Naive thymus-derived CD8-positive, alpha-beta T cell (primary cell): ENCODE measurements at regions not wholly inside any gene's neighbourhood (a gene's known extent, or its start where the extent isn't known, plus 50 kb on each side); places are given as distances from the start of the nearest gene placed in this dataset.
"Not testable (repeated sequence)": the region's sequence is repeated elsewhere in the genome, so short reads cannot be mapped to it uniquely, and the experiment has no call there.

ENCODE experiments used
- ATAC-seq, 2 donors: fragments of 150-1000 bp; cut with Tn5 transposase in 1 of 2; sonication (Bioruptor Pico), chemical (Tn5 transposase) in 1 of 2; 1 replicate in 1 of 2; 2 replicates in 1 of 2; pipeline ENCODE4 v1.10.0; 2021; ENCODE audit warnings: mild to moderate bottlenecking in 2 of 2, moderate library complexity in 2 of 2
- POLR2A ChIA-PET: fragments of 350-600 bp; sonication (Branson Sonifier 250); formaldehyde crosslinking; loops from one replicate; lab custom pipeline; 2021; ENCODE audit warnings: antibody characterized with exemption; lab: Charles Lee
- DNase-seq, 10 donors: peaks; one replicate each; pipeline versions ENCODE4 v3.0.0 to v3.0.0-alpha.2; 2020 to 2022
- H3K27ac Mint-ChIP-seq, 10 donors: one replicate each; pipeline ENCODE4 v1.8.0; 2020 to 2022; ENCODE audit warnings: mild to moderate bottlenecking in 10 of 10, mixed read lengths in 10 of 10, moderate library complexity in 4 of 10, inconsistent platforms in 1 of 10
- H3K27me3 Mint-ChIP-seq, 5 donors: one replicate each; pipeline ENCODE4 v1.8.0; 2021 to 2022; ENCODE audit warnings: mixed read lengths in 5 of 5
- H3K36me3 Mint-ChIP-seq, 3 donors: one replicate each; pipeline ENCODE4 v1.8.0; 2020 to 2022; ENCODE audit warnings: mixed read lengths in 3 of 3, mild to moderate bottlenecking in 2 of 3, inconsistent platforms in 1 of 3
- H3K4me1 Mint-ChIP-seq, 4 donors: one replicate each; pipeline ENCODE4 v1.8.0; 2021 to 2022; ENCODE audit warnings: mixed read lengths in 4 of 4
- H3K4me3 Mint-ChIP-seq, 10 donors: one replicate each; pipeline ENCODE4 v1.8.0; 2020 to 2022; ENCODE audit warnings: mild to moderate bottlenecking in 10 of 10, mixed read lengths in 10 of 10, moderate library complexity in 6 of 10, inconsistent platforms in 1 of 10
- H3K9me3 Mint-ChIP-seq, 9 donors: one replicate each; pipeline ENCODE4 v1.8.0; 2020 to 2022; ENCODE audit warnings: mixed read lengths in 9 of 9, mild to moderate bottlenecking in 3 of 9, inconsistent platforms in 1 of 9, moderate library complexity in 1 of 9

DNA sequence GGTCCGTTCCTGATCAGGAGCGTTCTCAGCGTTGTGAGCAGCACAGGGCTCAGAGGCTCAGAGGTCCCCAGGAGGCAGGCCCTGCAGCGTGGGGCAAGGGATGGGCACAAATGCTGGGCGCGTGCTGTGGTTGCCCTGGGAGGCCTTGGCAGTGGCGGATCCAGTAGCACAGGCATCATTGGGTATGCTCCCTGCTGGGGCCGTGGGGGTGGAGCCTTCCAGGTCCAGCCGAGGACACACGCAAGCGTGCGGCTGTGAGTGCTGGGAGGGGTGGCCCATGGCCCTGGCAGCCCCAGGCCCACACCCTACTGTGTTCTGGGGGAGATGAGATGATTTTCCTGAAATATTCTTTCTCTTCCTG is 253.6 kb downstream of the ADGRD1 start:
- H3K27me3 Mint-ChIP-seq, POLR2A ChIA-PET, H3K4me3 Mint-ChIP-seq, H3K27ac Mint-ChIP-seq, H3K9me3 Mint-ChIP-seq, H3K36me3 Mint-ChIP-seq, ATAC-seq: not testable (repeated sequence)
- H3K4me1 Mint-ChIP-seq: peaks cover 2 to 18% (median 8%) of the 10 kb centered on the region in 4 donors
- peak in 1 of 10 donors; percentile 11 for DNase-seq

DNA sequence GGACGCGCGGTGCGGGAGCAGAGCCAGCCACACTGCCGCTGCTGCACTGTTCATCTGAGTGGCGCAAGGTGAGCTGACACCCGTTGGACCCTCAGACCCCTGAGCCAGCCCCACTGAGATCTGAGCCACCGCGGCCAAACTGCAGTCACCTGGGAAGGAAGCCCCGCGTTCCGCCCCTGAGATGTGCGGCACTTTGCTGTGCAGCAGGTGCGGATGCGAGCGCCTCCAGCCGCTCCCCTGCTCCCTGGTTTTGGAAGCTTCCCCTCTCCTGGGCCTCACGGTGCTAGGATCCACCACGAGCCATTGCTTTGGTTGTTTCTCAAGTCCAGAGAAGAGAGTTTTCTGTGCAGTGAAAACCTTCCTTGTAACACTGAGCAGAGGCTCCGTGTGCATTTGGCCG is 254.1 kb downstream of the ADGRD1 start:
- ATAC-seq, H3K36me3 Mint-ChIP-seq, H3K4me3 Mint-ChIP-seq, H3K9me3 Mint-ChIP-seq, H3K27me3 Mint-ChIP-seq, H3K27ac Mint-ChIP-seq, POLR2A ChIA-PET: not testable (repeated sequence)
- H3K4me1 Mint-ChIP-seq: peaks cover 2 to 18% (median 8%) of the 10 kb centered on the region in 4 donors
- peak in 1 of 10 donors; percentile 14 for DNase-seq

- H3K9me3 Mint-ChIP-seq: peaks cover 0 to 10% (median 3%) of the 10 kb centered on the region in 9 donors
- H3K4me3 Mint-ChIP-seq: no peak overlapping the region
- peak in 2 of 10 donors; percentile 10 to 42 for DNase-seq
- H3K4me1 Mint-ChIP-seq: peaks cover 2 to 18% (median 8%) of the 10 kb centered on the region in 4 donors
- POLR2A ChIA-PET: no interaction called here
- H3K27ac Mint-ChIP-seq: no peak overlapping the region
- ATAC-seq: no peak
- H3K36me3 Mint-ChIP-seq: no peaks in the 10 kb centered on the region
- H3K27me3 Mint-ChIP-seq: peaks cover 0 to 5% (median 0%) of the 10 kb centered on the region in 5 donors
Observed at GRCh38 chr12:131208425-131208824, 254.7 kb downstream of the ADGRD1 start.

- Mint-ChIP-seq H3K9me3 (peaks cover 0 to 13% (median 3%) of the 10 kb centered on the region in 9 donors), H3K27me3 (peaks cover 0 to 4% (median 0%) of the 10 kb centered on the region in 5 donors), H3K4me1 (peaks cover 2 to 18% (median 8%) of the 10 kb centered on the region in 4 donors), H3K36me3 (no peaks in the 10 kb centered on the region), H3K27ac (no peak overlapping the region), H3K4me3 (no peak overlapping the region)
- DNase-seq (peak in 1 of 10 donors; percentile 3), ATAC-seq (no peak)
- POLR2A ChIA-PET: no interaction called here
Observed at GRCh38 chr12:131209082-131210070, 255.7 kb downstream of the ADGRD1 start.

DNA sequence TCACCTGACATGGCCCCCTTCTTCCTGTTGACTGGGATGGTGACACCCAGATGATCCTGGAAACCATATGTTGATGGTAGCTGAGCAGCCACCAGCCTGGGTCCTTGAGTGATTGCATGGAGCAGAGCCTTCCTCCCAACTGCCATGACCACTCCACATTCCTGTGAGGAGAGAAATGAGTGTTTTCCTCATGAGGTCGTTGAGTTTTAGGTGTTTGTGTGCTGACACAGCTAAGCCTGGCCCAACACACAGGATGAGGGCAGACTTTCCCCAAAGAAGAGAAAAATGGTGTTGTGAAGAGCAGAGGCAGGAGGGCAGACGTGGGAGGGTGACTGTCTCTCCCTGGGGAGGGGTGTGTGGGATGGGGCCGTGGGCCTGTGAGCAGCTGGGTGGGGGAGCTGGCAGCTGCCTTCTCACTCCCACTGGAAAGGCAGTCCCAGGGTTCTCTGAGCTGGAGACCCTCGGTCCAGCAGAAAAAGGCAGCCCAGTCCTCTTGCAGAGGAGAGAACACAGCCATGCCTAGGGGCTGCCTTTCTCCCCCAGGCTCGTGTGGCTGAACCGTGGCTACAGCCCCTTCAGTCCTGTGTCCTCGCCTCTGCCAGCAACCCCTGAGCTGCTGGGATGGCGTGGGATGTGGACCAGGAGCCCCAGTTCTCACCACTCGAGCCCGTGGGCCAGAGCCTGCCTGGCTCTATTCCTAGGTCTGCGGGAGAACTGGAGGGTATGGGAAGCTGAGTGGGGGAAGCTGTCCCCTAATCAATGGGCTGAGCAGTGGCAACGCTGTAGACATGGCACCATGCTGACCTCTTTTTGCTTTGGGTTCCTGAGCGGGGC is 257.0 kb downstream of the ADGRD1 start:
- peaks cover 0 to 13% (median 3%) of the 10 kb centered on the region in 9 donors for H3K9me3 Mint-ChIP-seq
- POLR2A ChIA-PET: no interaction called here
- no peak overlapping the region for H3K27ac Mint-ChIP-seq
- H3K27me3 Mint-ChIP-seq: peaks cover 0 to 4% (median 0%) of the 10 kb centered on the region in 5 donors
- no peaks in the 10 kb centered on the region for H3K36me3 Mint-ChIP-seq
- H3K4me1 Mint-ChIP-seq: peaks cover 2 to 18% (median 8%) of the 10 kb centered on the region in 4 donors
- ATAC-seq: no peak
- DNase-seq: peak in 1 of 10 donors; percentile 7
- no peak overlapping the region for H3K4me3 Mint-ChIP-seq

DNA sequence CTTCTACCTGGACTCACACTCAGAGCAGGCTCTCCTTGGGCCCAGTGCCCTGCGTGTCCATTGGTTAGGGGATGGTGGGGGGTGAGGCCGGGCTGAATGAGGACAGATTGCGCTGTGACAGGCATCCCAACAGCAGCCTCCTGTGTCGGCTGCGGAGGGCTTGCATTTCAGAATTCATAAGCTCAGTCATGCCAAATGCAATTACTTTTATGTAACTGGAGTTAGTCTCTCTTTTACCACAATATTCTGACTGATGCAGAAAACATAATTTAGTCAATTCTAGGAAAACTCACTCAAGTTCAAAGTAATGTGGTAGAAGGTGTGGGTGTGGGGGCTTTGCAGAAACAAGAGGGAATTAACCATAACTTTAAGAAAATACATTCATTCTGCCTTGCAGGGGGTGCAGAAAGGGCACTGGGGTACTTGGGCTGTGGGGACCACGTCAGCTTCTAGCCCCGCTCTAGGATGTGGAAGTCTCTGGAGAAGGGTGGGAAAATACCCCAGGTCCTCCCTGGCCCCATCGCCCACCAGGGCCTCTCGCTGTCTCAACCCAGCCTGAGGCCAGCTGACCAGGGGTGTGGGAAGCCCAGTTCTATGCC is 257.7 kb downstream of the ADGRD1 start:
- Mint-ChIP-seq H3K4me3 (no peak overlapping the region), H3K27ac (no peak overlapping the region), H3K9me3 (peaks cover 0 to 13% (median 3%) of the 10 kb centered on the region in 9 donors), H3K27me3 (peaks cover 0 to 6% (median 0%) of the 10 kb centered on the region in 5 donors), H3K36me3 (no peaks in the 10 kb centered on the region), H3K4me1 (peaks cover 2 to 18% (median 8%) of the 10 kb centered on the region in 4 donors)
- ATAC-seq (no peak), DNase-seq (no peak)
- POLR2A ChIA-PET: no interaction called here

GRCh38 chr12:131213896-131214442 is 260.3 kb downstream of the ADGRD1 start:
- POLR2A ChIA-PET: no interaction called here
- no peak overlapping the region for H3K4me3 Mint-ChIP-seq
- H3K9me3 Mint-ChIP-seq: peaks cover 0 to 13% (median 3%) of the 10 kb centered on the region in 9 donors
- H3K27me3 Mint-ChIP-seq: peaks cover 3 to 29% (median 19%) of the 10 kb centered on the region in 5 donors
- H3K27ac Mint-ChIP-seq: no peak overlapping the region
- DNase-seq (no peak), ATAC-seq (no peak)
- no peaks in the 10 kb centered on the region for H3K36me3 Mint-ChIP-seq
- H3K4me1 Mint-ChIP-seq: peaks cover 2 to 23% (median 14%) of the 10 kb centered on the region in 4 donors

DNA sequence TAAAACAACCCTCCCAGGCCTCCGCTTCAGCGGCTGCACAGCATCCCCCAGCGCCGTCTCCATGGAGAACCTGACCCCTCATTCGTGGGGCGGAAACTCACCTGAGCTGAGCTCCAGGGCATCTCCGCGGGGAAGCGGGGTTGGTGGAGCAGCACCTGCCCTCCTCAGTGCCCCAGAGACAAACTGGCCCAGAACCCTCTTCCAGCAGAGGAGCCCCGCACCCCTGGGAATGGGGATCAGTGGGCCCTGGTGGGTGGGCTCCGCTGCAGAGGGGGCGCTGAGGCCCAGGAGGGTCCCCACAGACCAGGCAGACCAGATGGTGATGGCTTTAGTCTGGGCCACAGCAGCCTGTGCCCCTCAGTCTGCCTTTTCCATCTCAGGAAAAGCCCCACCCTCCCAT is 261.2 kb downstream of the ADGRD1 start:
- Mint-ChIP-seq H3K4me1 (peaks cover 0 to 14% (median 10%) of the 10 kb centered on the region in 4 donors), H3K9me3 (peaks cover 0 to 13% (median 3%) of the 10 kb centered on the region in 9 donors), H3K27me3 (peaks cover 3 to 31% (median 19%) of the 10 kb centered on the region in 5 donors)
- ATAC-seq, H3K4me3 Mint-ChIP-seq, H3K36me3 Mint-ChIP-seq, H3K27ac Mint-ChIP-seq, DNase-seq, POLR2A ChIA-PET: not testable (repeated sequence)

GRCh38 chr12:131216587-131216986 is 262.9 kb downstream of the ADGRD1 start:
- H3K27ac Mint-ChIP-seq, DNase-seq, POLR2A ChIA-PET, ATAC-seq, H3K36me3 Mint-ChIP-seq, H3K4me3 Mint-ChIP-seq, H3K4me1 Mint-ChIP-seq: not testable (repeated sequence)
- H3K9me3 Mint-ChIP-seq: peaks cover 0 to 13% (median 3%) of the 10 kb centered on the region in 9 donors
- H3K27me3 Mint-ChIP-seq: peaks cover 3 to 41% (median 25%) of the 10 kb centered on the region in 5 donors

- ATAC-seq (no peak), DNase-seq (no peak)
- Mint-ChIP-seq H3K4me1 (peaks cover 1 to 10% (median 9%) of the 10 kb centered on the region in 4 donors), H3K27me3 (peaks cover 3 to 43% (median 26%) of the 10 kb centered on the region in 5 donors), H3K36me3 (no peaks in the 10 kb centered on the region), H3K9me3 (peaks cover 0 to 13% (median 3%) of the 10 kb centered on the region in 9 donors), H3K27ac (no peak overlapping the region), H3K4me3 (no peak overlapping the region)
- POLR2A ChIA-PET: no interaction called here
Observed at GRCh38 chr12:131217024-131217586, 263.4 kb downstream of the ADGRD1 start.

- Mint-ChIP-seq H3K4me1 (peaks cover 6 to 16% (median 14%) of the 10 kb centered on the region in 4 donors), H3K27me3 (peaks cover 8 to 52% (median 26%) of the 10 kb centered on the region in 5 donors), H3K4me3 (no peak overlapping the region), H3K27ac (no peak overlapping the region), H3K36me3 (no peaks in the 10 kb centered on the region), H3K9me3 (peaks cover 0 to 6% (median 0%) of the 10 kb centered on the region in 9 donors)
- no peak for DNase-seq
- POLR2A ChIA-PET: no interaction called here
- ATAC-seq: no peak
Observed at GRCh38 chr12:131218026-131218922, 264.6 kb downstream of the ADGRD1 start.
